Ishikawa (cell line): ENCODE measurements at regions not wholly inside any gene's neighbourhood (a gene's known extent, or its start where the extent isn't known, plus 50 kb on each side); places are given as distances from the start of the nearest gene placed in this dataset.

Experiments
- CEBPB ChIP-seq: IDR thresholded peaks from 2 replicates; pipeline ENCODE4 v1.6.1; 2012
- CREB1 ChIP-seq: IDR thresholded peaks from 2 replicates; pipeline ENCODE4 v1.6.1; 2012; ENCODE audit warnings: low read depth
- EGR1 ChIP-seq: IDR thresholded peaks from 2 replicates; pipeline ENCODE4 v1.6.1; 2012
- EP300 ChIP-seq: IDR thresholded peaks from 2 replicates; pipeline ENCODE4 v1.6.1; 2012; ENCODE audit warnings: borderline replicate concordance
- FOXM1 ChIP-seq: IDR thresholded peaks from 2 replicates; pipeline ENCODE4 v1.6.1; 2012; ENCODE audit warnings: low read depth, borderline replicate concordance
- MAX ChIP-seq: IDR thresholded peaks from 2 replicates; pipeline ENCODE4 v1.6.1; 2012
- NFIC ChIP-seq: IDR thresholded peaks from 2 replicates; pipeline ENCODE4 v1.6.1; 2012
- RAD21 ChIP-seq: IDR thresholded peaks from 2 replicates; pipeline ENCODE4 v1.6.1; 2012; ENCODE audit warnings: low read depth
- REST ChIP-seq: IDR thresholded peaks from 2 replicates; pipeline ENCODE4 v1.6.1; 2012; ENCODE audit warnings: low read depth, mild to moderate bottlenecking
- TAF1 ChIP-seq: IDR thresholded peaks from 2 replicates; pipeline ENCODE4 v1.6.1; 2012; ENCODE audit warnings: low read depth, mild to moderate bottlenecking
- TCF12 ChIP-seq: IDR thresholded peaks from 2 replicates; pipeline ENCODE4 v1.6.1; 2012; ENCODE audit warnings: low read depth
- USF1 ChIP-seq: IDR thresholded peaks from 2 replicates; pipeline ENCODE4 v1.6.1; 2012
- YY1 ChIP-seq: IDR thresholded peaks from 2 replicates; pipeline ENCODE4 v1.6.1; 2012; ENCODE audit warnings: low read depth
- ZBTB7A ChIP-seq: IDR thresholded peaks from 2 replicates; pipeline ENCODE4 v1.6.1; 2012; ENCODE audit warnings: low read depth

GRCh38 chr2:128579825-128580224 is 261.2 kb upstream of the HS6ST1 start:
- no peak for TF ChIP-seq TAF1
- TF ChIP-seq RAD21, result no peak
- TF ChIP-seq EGR1, result no peak
- TF ChIP-seq REST, result no peak
- no peak for TF ChIP-seq MAX
- TF ChIP-seq EP300, result no peak
- TF ChIP-seq CEBPB, result no peak
- TF ChIP-seq FOXM1, result no peak
- no peak for TF ChIP-seq TCF12
- TF ChIP-seq ZBTB7A, result no peak
- no peak for TF ChIP-seq YY1
- no peak for TF ChIP-seq CREB1
- no peak for TF ChIP-seq USF1
- no peak for TF ChIP-seq NFIC
